Kidney epithelial cell (primary cell): ENCODE measurements at regions not wholly inside any gene's neighbourhood (a gene's known extent, or its start where the extent isn't known, plus 50 kb on each side); places are given as distances from the start of the nearest gene placed in this dataset.

Experiments
- DNase-seq: peaks from one replicate; pipeline ENCODE4 v3.0.0-alpha.2; 2010; ENCODE audit warnings: low read depth
- H3K27me3 ChIP-seq: 2 replicates; pipeline ENCODE4 v1.6.0; 2011; ENCODE audit warnings: low read length; ENCODE audit not compliant: control insufficient read depth, insufficient read depth
- H3K36me3 ChIP-seq: 2 replicates; pipeline ENCODE4 v1.5.1; 2011; ENCODE audit warnings: low read length; ENCODE audit not compliant: control insufficient read depth, insufficient read depth
- H3K4me3 ChIP-seq: 2 replicates; pipeline ENCODE4 v1.5.1; 2011; ENCODE audit warnings: low read depth, mild to moderate bottlenecking, control low read depth, low read length
- CTCF ChIP-seq: IDR thresholded peaks from 2 replicates; pipeline ENCODE4 v1.5.1; 2011; ENCODE audit warnings: mild to moderate bottlenecking, moderate library complexity, low read length, control low read depth, inconsistent platforms; ENCODE audit not compliant: insufficient read depth, poor library complexity, severe bottlenecking

GRCh38 chr2:9774266-9774665 is 69.0 kb upstream of the TAF1B start:
- H3K27me3 ChIP-seq, result peaks cover 4% of the 10 kb centered on the region
- no peak overlapping the region for H3K4me3 ChIP-seq
- DNase-seq, result no peak
- no peaks in the 10 kb centered on the region for H3K36me3 ChIP-seq
- no peak for TF ChIP-seq CTCF

- no peak for DNase-seq
- H3K27me3 ChIP-seq, result peaks cover 4% of the 10 kb centered on the region
- no peak overlapping the region for H3K4me3 ChIP-seq
- H3K36me3 ChIP-seq, result no peaks in the 10 kb centered on the region
- no peak for TF ChIP-seq CTCF
These were observed 67.9 kb upstream of the TAF1B start for GRCh38 chr2:9775351-9775750.

GRCh38 chr2:9775999-9776712 is 67.1 kb upstream of the TAF1B start:
- no peaks in the 10 kb centered on the region for H3K36me3 ChIP-seq
- no peak overlapping the region for H3K4me3 ChIP-seq
- DNase-seq, result no peak
- peaks cover 4% of the 10 kb centered on the region for H3K27me3 ChIP-seq
- no peak for TF ChIP-seq CTCF

GRCh38 chr2:9777081-9777480 is 66.2 kb upstream of the TAF1B start:
- no peak overlapping the region for H3K4me3 ChIP-seq
- peaks cover 4% of the 10 kb centered on the region for H3K27me3 ChIP-seq
- no peaks in the 10 kb centered on the region for H3K36me3 ChIP-seq
- TF ChIP-seq CTCF, result no peak
- no peak for DNase-seq

- peak; percentile 53 for TF ChIP-seq CTCF
- Histone ChIP-seq H3K27me3 (peaks cover 2% of the 10 kb centered on the region), H3K4me3 (no peak overlapping the region), H3K36me3 (no peaks in the 10 kb centered on the region)
- no peak for DNase-seq
These were observed 65.3 kb upstream of the TAF1B start for GRCh38 chr2:9778012-9778411.
